ENCODE measurements at regions not wholly inside any gene's neighbourhood (a gene's known extent, or its start where the extent isn't known, plus 50 kb on each side); places are given as distances from the start of the nearest gene placed in this dataset.

DNA sequence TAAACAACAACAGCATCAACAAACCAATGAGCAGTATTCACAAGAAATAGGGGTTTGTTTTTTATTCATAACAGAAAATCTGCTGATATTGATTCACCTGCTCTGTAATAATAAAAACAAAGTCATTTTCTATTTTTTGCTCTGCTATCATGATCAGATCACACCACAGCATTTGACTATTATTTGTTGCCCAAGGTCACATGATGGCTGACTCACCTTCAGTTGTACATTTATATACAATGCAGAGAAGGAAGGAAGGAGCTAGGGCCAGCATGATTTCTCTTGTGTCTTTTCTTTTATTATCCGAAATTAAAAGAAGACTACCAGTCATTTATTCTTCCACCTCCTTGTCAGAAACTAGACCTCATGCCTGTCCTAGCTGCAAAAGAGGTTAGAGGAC lies 1427.7 kb upstream of the CELF4 start (continued):
- TF ChIP-seq, protein P1, sequence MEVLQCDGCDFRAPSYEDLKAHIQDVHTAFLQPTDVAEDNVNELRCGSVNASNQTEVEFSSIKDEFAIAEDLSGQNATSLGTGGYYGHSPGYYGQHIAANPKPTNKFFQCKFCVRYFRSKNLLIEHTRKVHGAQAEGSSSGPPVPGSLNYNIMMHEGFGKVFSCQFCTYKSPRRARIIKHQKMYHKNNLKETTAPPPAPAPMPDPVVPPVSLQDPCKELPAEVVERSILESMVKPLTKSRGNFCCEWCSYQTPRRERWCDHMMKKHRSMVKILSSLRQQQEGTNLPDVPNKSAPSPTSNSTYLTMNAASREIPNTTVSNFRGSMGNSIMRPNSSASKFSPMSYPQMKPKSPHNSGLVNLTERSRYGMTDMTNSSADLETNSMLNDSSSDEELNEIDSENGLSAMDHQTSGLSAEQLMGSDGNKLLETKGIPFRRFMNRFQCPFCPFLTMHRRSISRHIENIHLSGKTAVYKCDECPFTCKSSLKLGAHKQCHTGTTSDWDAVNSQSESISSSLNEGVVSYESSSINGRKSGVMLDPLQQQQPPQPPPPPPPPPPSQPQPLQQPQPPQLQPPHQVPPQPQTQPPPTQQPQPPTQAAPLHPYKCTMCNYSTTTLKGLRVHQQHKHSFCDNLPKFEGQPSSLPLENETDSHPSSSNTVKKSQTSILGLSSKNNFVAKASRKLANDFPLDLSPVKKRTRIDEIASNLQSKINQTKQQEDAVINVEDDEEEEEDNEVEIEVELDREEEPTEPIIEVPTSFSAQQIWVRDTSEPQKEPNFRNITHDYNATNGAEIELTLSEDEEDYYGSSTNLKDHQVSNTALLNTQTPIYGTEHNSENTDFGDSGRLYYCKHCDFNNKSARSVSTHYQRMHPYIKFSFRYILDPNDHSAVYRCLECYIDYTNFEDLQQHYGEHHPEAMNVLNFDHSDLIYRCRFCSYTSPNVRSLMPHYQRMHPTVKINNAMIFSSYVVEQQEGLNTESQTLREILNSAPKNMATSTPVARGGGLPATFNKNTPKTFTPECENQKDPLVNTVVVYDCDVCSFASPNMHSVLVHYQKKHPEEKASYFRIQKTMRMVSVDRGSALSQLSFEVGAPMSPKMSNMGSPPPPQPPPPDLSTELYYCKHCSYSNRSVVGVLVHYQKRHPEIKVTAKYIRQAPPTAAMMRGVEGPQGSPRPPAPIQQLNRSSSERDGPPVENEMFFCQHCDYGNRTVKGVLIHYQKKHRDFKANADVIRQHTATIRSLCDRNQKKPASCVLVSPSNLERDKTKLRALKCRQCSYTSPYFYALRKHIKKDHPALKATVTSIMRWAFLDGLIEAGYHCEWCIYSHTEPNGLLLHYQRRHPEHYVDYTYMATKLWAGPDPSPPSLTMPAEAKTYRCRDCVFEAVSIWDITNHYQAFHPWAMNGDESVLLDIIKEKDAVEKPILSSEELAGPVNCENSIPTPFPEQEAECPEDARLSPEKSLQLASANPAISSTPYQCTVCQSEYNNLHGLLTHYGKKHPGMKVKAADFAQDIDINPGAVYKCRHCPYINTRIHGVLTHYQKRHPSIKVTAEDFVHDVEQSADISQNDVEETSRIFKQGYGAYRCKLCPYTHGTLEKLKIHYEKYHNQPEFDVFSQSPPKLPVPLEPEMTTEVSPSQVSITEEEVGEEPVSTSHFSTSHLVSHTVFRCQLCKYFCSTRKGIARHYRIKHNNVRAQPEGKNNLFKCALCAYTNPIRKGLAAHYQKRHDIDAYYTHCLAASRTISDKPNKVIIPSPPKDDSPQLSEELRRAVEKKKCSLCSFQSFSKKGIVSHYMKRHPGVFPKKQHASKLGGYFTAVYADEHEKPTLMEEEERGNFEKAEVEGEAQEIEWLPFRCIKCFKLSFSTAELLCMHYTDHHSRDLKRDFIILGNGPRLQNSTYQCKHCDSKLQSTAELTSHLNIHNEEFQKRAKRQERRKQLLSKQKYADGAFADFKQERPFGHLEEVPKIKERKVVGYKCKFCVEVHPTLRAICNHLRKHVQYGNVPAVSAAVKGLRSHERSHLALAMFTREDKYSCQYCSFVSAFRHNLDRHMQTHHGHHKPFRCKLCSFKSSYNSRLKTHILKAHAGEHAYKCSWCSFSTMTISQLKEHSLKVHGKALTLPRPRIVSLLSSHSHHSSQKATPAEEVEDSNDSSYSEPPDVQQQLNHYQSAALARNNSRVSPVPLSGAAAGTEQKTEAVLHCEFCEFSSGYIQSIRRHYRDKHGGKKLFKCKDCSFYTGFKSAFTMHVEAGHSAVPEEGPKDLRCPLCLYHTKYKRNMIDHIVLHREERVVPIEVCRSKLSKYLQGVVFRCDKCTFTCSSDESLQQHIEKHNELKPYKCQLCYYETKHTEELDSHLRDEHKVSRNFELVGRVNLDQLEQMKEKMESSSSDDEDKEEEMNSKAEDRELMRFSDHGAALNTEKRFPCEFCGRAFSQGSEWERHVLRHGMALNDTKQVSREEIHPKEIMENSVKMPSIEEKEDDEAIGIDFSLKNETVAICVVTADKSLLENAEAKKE (CRISPR knock-in tag; IDR thresholded peaks at IDR 0.05), result no peak
- TF ChIP-seq NANOG (IDR thresholded peaks at IDR 0.05; ENCODE audit: borderline replicate concordance), result no peak
- no peak for TF ChIP-seq EZH2phosphoT487 (IDR thresholded peaks at IDR 0.05; ENCODE audit: unreplicated experiment)
- TF ChIP-seq EZH2 (IDR thresholded peaks at IDR 0.05; ENCODE audit: low read depth, unreplicated experiment), result no peak
- TF ChIP-seq CREB1 (CRISPR knock-in tag; IDR thresholded peaks at IDR 0.05; ENCODE audit: low read depth), result no peak
- TF ChIP-seq, protein P2, sequence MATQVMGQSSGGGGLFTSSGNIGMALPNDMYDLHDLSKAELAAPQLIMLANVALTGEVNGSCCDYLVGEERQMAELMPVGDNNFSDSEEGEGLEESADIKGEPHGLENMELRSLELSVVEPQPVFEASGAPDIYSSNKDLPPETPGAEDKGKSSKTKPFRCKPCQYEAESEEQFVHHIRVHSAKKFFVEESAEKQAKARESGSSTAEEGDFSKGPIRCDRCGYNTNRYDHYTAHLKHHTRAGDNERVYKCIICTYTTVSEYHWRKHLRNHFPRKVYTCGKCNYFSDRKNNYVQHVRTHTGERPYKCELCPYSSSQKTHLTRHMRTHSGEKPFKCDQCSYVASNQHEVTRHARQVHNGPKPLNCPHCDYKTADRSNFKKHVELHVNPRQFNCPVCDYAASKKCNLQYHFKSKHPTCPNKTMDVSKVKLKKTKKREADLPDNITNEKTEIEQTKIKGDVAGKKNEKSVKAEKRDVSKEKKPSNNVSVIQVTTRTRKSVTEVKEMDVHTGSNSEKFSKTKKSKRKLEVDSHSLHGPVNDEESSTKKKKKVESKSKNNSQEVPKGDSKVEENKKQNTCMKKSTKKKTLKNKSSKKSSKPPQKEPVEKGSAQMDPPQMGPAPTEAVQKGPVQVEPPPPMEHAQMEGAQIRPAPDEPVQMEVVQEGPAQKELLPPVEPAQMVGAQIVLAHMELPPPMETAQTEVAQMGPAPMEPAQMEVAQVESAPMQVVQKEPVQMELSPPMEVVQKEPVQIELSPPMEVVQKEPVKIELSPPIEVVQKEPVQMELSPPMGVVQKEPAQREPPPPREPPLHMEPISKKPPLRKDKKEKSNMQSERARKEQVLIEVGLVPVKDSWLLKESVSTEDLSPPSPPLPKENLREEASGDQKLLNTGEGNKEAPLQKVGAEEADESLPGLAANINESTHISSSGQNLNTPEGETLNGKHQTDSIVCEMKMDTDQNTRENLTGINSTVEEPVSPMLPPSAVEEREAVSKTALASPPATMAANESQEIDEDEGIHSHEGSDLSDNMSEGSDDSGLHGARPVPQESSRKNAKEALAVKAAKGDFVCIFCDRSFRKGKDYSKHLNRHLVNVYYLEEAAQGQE (IDR thresholded peaks at IDR 0.05; ENCODE audit: unreplicated experiment), result no peak

DNA sequence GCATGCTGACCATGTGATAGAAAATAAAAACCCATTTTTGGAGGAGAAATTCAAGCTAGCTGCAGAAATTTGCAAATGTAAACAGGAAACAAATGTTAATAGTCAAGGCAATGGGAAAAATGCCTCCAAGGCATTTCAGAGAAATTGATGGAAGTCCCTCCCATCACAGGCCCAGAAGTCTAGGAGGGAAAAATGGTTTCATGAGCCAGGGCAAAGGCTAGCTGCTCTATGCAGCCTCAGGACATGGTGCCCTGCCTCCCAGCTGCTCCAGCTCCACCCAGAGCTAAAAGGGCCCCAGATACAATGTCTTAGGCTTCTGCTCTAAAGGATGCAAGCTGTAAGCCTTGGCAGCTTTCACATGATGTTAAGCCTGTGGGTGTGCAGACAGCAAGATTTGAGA lies 1419.4 kb upstream of the CELF4 start:
- no peak overlapping the region for H3K4me3 Mint-ChIP-seq
- no peaks in the 10 kb centered on the region for H3K4me1 ChIP-seq (ENCODE audit: insufficient read depth)
- no peaks in the 10 kb centered on the region for H3K36me3 ChIP-seq (ENCODE audit: insufficient read depth)
- H3K4me2 ChIP-seq, result no peak overlapping the region
- 0 out of 2 replicates have a peak, but pooled peaks cover 10% of the 10 kb centered on the region for H3K9me2 ChIP-seq (ENCODE audit: insufficient read depth)
- H3K36me3 Mint-ChIP-seq (ENCODE audit: low read depth), result peaks cover 14% of the 10 kb centered on the region
- no peak overlapping the region for H3K4me3 ChIP-seq
- DNase-seq (ENCODE audit: low spot score), result no peak
- no peak overlapping the region for H2AFZ ChIP-seq
- no peaks in the 10 kb centered on the region for H3F3A ChIP-seq (replicated peaks; ENCODE audit: low read depth)
- no peaks in the 10 kb centered on the region for H3K27me3 ChIP-seq (ENCODE audit: insufficient read depth)
- H3K27ac Mint-ChIP-seq, result no peak overlapping the region
- no peaks in the 10 kb centered on the region for H3K27me3 Mint-ChIP-seq (ENCODE audit: insufficient read depth, low read depth, poor library complexity)
- no peaks in the 10 kb centered on the region for H4K20me1 ChIP-seq (replicated peaks; ENCODE audit: insufficient read depth)
- H3K4me1 Mint-ChIP-seq, result no peaks in the 10 kb centered on the region
- no peak overlapping the region for H3K27ac ChIP-seq (ENCODE audit: low read depth)
- no peak for ATAC-seq
- peaks cover 15% of the 10 kb centered on the region for H3K9me3 Mint-ChIP-seq
- no peaks in the 10 kb centered on the region for H3K79me2 ChIP-seq (replicated peaks; ENCODE audit: insufficient read depth)
- TF ChIP-seq, protein P1 (CRISPR knock-in tag; IDR thresholded peaks at IDR 0.05), result no peak

Data from GM23338 (cell line).